ENCODE measurements at regions not wholly inside any gene's neighbourhood (a gene's known extent, or its start where the extent isn't known, plus 50 kb on each side); places are given as distances from the start of the nearest gene placed in this dataset.

DNA sequence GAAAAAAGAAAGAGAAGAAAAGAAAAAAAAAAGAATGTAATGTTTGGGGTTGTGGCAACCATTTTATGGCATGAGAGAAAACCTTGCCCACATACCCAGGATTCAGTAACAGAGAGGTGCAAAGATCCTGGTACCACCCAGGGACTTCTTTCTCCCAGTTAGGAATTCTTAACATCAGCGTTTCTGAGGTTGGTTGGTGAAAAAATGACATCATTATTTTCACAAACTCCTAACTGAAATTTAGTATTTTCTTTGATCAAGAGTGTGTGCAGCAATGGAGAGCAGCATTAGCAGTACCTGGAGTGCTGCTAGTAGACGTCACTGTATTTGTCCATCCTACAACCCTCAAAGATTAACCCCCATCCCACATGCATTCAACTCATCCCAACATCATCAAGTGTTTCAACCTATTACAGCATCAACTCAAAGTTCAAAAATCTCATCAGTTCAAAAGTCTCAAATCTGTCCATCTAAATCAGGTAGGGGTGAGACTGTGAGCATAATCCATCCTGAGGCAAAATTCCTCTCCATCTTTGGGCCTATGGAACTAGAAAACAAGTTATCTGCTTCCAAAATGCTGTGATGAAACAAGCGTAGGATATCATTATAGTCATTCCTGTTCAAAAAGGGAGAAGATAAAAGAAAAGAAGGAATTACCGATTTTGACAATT is 60.1 kb upstream of the MSX2 start:
- TF ChIP-seq, protein P1, sequence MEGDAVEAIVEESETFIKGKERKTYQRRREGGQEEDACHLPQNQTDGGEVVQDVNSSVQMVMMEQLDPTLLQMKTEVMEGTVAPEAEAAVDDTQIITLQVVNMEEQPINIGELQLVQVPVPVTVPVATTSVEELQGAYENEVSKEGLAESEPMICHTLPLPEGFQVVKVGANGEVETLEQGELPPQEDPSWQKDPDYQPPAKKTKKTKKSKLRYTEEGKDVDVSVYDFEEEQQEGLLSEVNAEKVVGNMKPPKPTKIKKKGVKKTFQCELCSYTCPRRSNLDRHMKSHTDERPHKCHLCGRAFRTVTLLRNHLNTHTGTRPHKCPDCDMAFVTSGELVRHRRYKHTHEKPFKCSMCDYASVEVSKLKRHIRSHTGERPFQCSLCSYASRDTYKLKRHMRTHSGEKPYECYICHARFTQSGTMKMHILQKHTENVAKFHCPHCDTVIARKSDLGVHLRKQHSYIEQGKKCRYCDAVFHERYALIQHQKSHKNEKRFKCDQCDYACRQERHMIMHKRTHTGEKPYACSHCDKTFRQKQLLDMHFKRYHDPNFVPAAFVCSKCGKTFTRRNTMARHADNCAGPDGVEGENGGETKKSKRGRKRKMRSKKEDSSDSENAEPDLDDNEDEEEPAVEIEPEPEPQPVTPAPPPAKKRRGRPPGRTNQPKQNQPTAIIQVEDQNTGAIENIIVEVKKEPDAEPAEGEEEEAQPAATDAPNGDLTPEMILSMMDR (IDR thresholded peaks at IDR 0.05): no peak
- ChIA-PET CTCF (no interaction called here), POLR2A (no interaction called here)
- H3K9me3 Mint-ChIP-seq: peaks cover 6% of the 10 kb centered on the region
- no peak for ATAC-seq
- H3K4me3 Mint-ChIP-seq: no peak overlapping the region
- H3K4me1 Mint-ChIP-seq (ENCODE audit: low read depth): no peaks in the 10 kb centered on the region
- H3K27me3 Mint-ChIP-seq: peaks cover 1% of the 10 kb centered on the region
- intact Hi-C loops (cut with micrococcal nuclease): no loop called here
- no peaks in the 10 kb centered on the region for H3K36me3 Mint-ChIP-seq (ENCODE audit: low read depth)
- no peak for DNase-seq
- H3K27ac Mint-ChIP-seq: no peak overlapping the region

DNA sequence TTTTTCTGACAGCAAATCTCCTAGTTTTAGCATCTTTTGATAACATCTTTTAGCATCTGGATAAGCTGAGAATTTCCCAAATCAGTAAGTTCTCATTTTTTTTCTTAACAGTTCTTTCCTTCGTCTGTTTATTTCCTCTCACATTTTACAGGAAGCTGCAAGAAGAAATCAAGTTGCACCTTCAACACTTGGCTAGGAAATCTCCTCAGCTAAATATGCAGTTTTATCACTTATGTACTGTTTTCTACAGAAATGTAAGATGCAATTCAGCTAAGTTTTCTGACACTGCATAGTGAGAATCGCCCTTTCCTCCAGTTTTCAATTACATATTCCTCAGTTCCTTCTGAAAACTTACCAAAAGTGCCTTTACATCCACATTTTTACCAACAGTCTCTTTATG is 59.0 kb upstream of the MSX2 start:
- TF ChIP-seq, protein P1 (IDR thresholded peaks at IDR 0.05): no peak
- no peaks in the 10 kb centered on the region for H3K36me3 Mint-ChIP-seq (ENCODE audit: low read depth)
- no peaks in the 10 kb centered on the region for H3K4me1 Mint-ChIP-seq (ENCODE audit: low read depth)
- ATAC-seq: no peak
- H3K27me3 Mint-ChIP-seq: peaks cover 1% of the 10 kb centered on the region
- peaks cover 6% of the 10 kb centered on the region for H3K9me3 Mint-ChIP-seq
- ChIA-PET POLR2A (no interaction called here), CTCF (no interaction called here)
- H3K27ac Mint-ChIP-seq: no peak overlapping the region
- no peak for DNase-seq
- H3K4me3 Mint-ChIP-seq: no peak overlapping the region
- intact Hi-C loops (cut with micrococcal nuclease): no loop called here

DNA sequence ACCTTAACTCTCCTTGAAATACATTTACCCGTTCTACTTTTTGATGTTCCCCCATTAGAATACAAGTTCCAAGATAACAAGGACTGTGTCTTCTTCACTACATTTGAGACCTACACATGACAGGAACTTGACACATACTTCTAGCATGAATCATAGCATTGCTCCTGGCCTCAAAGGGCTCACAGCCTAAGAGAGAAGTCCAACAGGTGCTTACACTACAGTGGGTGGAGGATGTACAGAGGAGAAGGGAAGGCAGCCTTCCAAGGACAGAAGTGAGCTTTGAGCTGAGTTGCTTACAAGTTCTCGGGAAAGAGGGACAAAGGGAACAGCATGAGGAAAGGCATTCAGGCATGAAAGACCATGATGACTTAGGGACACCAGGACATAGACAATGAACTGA is 56.9 kb upstream of the MSX2 start:
- peaks cover 1% of the 10 kb centered on the region for H3K27me3 Mint-ChIP-seq
- intact Hi-C loops (cut with micrococcal nuclease): no loop called here
- H3K27ac Mint-ChIP-seq: no peak overlapping the region
- no peaks in the 10 kb centered on the region for H3K4me1 Mint-ChIP-seq (ENCODE audit: low read depth)
- ChIA-PET CTCF (no interaction called here), POLR2A (no interaction called here)
- DNase-seq (no peak), ATAC-seq (no peak)
- peaks cover 6% of the 10 kb centered on the region for H3K9me3 Mint-ChIP-seq
- no peaks in the 10 kb centered on the region for H3K36me3 Mint-ChIP-seq (ENCODE audit: low read depth)
- TF ChIP-seq, protein P1 (IDR thresholded peaks at IDR 0.05): no peak
- no peak overlapping the region for H3K4me3 Mint-ChIP-seq

DNA sequence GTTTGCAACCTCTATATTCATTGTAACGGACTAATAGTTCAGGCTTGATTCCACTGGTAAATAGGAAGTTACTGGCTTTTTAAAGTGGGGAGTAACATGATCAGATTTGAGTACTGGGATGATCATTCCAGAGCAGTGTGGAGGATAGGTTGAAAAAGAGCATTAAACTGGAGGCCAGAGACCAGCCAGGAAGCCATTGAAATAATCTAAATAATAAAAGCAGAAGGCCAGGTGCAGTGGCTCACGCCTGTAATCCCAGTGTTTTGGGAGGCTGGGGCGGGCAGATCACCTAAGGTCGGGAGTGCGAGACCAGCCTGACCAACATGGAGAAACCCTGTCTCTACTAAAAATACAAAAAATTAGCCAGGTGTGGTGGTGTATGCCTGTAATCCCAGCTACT is 56.0 kb upstream of the MSX2 start:
- Mint-ChIP-seq H3K27me3 (peaks cover 1% of the 10 kb centered on the region), H3K9me3 (peaks cover 6% of the 10 kb centered on the region), H3K4me1 (ENCODE audit: low read depth) (no peaks in the 10 kb centered on the region), H3K4me3 (no peak overlapping the region), H3K36me3 (ENCODE audit: low read depth) (no peaks in the 10 kb centered on the region), H3K27ac (no peak overlapping the region)
- DNase-seq (no peak), ATAC-seq (no peak)
- CTCF ChIA-PET: no interaction called here
- POLR2A ChIA-PET: no interaction called here
- TF ChIP-seq, protein P1 (IDR thresholded peaks at IDR 0.05): no peak
- intact Hi-C loops (cut with micrococcal nuclease): no loop called here

Data from activated CD8-positive, alpha-beta T cell treated with anti-CD3 and anti-CD28 coated beads for 36 hours (primary cell).